HG03064 (cell line): ENCODE measurements at regions not wholly inside any gene's neighbourhood (a gene's known extent, or its start where the extent isn't known, plus 50 kb on each side); places are given as distances from the start of the nearest gene placed in this dataset.

Experiments used
- ATAC-seq: cut with Tn5 transposase; IDR thresholded peaks from one replicate; pipeline ENCODE4 v1.9.1; 2021; ENCODE audit warnings: low read depth; ENCODE audit not compliant: unreplicated experiment

- no peak for ATAC-seq
Measured at GRCh38 chr4:125735102-125735501, 420.3 kb downstream of the FAT4 start.

GRCh38 chr4:125736057-125736456, 421.3 kb downstream of the FAT4 start:
- ATAC-seq, result no peak

GRCh38 chr4:125739760-125740159, 425.0 kb downstream of the FAT4 start:
- ATAC-seq, result no peak

- no peak for ATAC-seq
Measured at GRCh38 chr4:125741825-125742452, 427.2 kb downstream of the FAT4 start.

GRCh38 chr4:125744891-125745364, 430.2 kb downstream of the FAT4 start:
- ATAC-seq, result no peak

- ATAC-seq, result no peak
Measured at GRCh38 chr4:125749354-125749753, 434.6 kb downstream of the FAT4 start.

GRCh38 chr4:125750399-125750798, 435.6 kb downstream of the FAT4 start:
- no peak for ATAC-seq

- ATAC-seq, result no peak
Measured at GRCh38 chr4:125750828-125751466, 436.2 kb downstream of the FAT4 start.

GRCh38 chr4:125758438-125758837, 443.7 kb downstream of the FAT4 start:
- no peak for ATAC-seq

GRCh38 chr4:125760201-125760819, 445.6 kb downstream of the FAT4 start:
- ATAC-seq, result no peak

GRCh38 chr4:125760956-125761355, 446.2 kb downstream of the FAT4 start:
- ATAC-seq, result no peak

GRCh38 chr4:125762537-125762936, 447.8 kb downstream of the FAT4 start:
- ATAC-seq, result no peak

- ATAC-seq, result no peak
Measured at GRCh38 chr4:125765941-125766340, 451.2 kb downstream of the FAT4 start.

- no peak for ATAC-seq
Measured at GRCh38 chr4:125770814-125771398, 456.2 kb downstream of the FAT4 start.

GRCh38 chr4:125772680-125773079, 457.9 kb downstream of the FAT4 start:
- ATAC-seq, result no peak

- ATAC-seq, result no peak
Measured at GRCh38 chr4:125773502-125773901, 458.7 kb downstream of the FAT4 start.

- ATAC-seq, result no peak
Measured at GRCh38 chr4:125773931-125774330, 459.2 kb downstream of the FAT4 start.

- no peak for ATAC-seq
Measured at GRCh38 chr4:125776146-125776545, 461.4 kb downstream of the FAT4 start.

GRCh38 chr4:125780164-125780563, 465.4 kb downstream of the FAT4 start:
- ATAC-seq, result no peak

GRCh38 chr4:125780747-125781146, 466.0 kb downstream of the FAT4 start:
- no peak for ATAC-seq

GRCh38 chr4:125781651-125782050, 466.9 kb downstream of the FAT4 start:
- ATAC-seq, result no peak

GRCh38 chr4:125784741-125785140, 470.0 kb downstream of the FAT4 start:
- no peak for ATAC-seq
